IMR-90 (cell line): ENCODE measurements at regions not wholly inside any gene's neighbourhood (a gene's known extent, or its start where the extent isn't known, plus 50 kb on each side); places are given as distances from the start of the nearest gene placed in this dataset.

Experiments
- ATAC-seq: fragments of 200-7000 bp; cut with Tn5 transposase; 2 replicates; pipeline ENCODE4 v1.9.1; 2020; ENCODE audit warnings: low read depth, mild to moderate bottlenecking, moderate library complexity
- BruUV-seq: library from RNA; stranded (reverse); fragments of 400-500 nt; replicated peaks from 2 replicates; lab custom pipeline; 2021; lab: Mats Ljungman, UMichigan
- CTCF ChIA-PET: fragments of 300-600 bp; formaldehyde crosslinking; extraction: SDS; loops from one replicate; lab custom pipeline; 2021; ENCODE audit warnings: antibody characterized with exemption; lab: Yijun Ruan, JAX
- POLR2A ChIA-PET: fragments of 300-600 bp; sonication (Branson Sonifier 250); formaldehyde crosslinking; loops from one replicate; lab custom pipeline; 2022; ENCODE audit warnings: antibody characterized with exemption; ENCODE audit not compliant: unreplicated experiment; lab: Charles Lee
- DNase-seq: peaks from one replicate; pipeline ENCODE4 v3.0.0; 2013
- H2AFZ ChIP-seq: replicated peaks from 2 replicates; pipeline ENCODE3; 2013; ENCODE audit warnings: low read length, mild to moderate bottlenecking; ENCODE audit not compliant: poor library complexity
- H2AK5ac ChIP-seq: 2 replicates; pipeline ENCODE4 v1.6.1; 2013; ENCODE audit warnings: low read depth, low read length, inconsistent platforms
- H2AK9ac ChIP-seq: replicated peaks from 2 replicates; pipeline ENCODE3; 2013; ENCODE audit warnings: mild to moderate bottlenecking, low read depth, low read length, moderate library complexity; ENCODE audit not compliant: poor library complexity
- H2BK120ac ChIP-seq: 2 replicates; pipeline ENCODE4 v1.6.1; 2013; ENCODE audit warnings: low read depth, low read length, inconsistent platforms
- H2BK15ac ChIP-seq: 3 replicates; pipeline ENCODE4 v1.6.1; 2013; ENCODE audit warnings: low read depth, low read length, inconsistent platforms
- H2BK20ac ChIP-seq: 2 replicates; pipeline ENCODE4 v1.6.1; 2013; ENCODE audit warnings: low read depth, mild to moderate bottlenecking, inconsistent platforms, low read length, moderate library complexity
- H2BK5ac ChIP-seq: 2 replicates; pipeline ENCODE4 v1.6.1; 2013; ENCODE audit warnings: mild to moderate bottlenecking, low read depth, low read length, inconsistent platforms; ENCODE audit not compliant: poor library complexity, severe bottlenecking
- H3K14ac ChIP-seq: replicated peaks from 2 replicates; pipeline ENCODE4 v1.6.1; 2013; ENCODE audit warnings: low read depth, low read length, inconsistent platforms
- H3K18ac ChIP-seq: 2 replicates; pipeline ENCODE4 v1.6.1; 2013; ENCODE audit warnings: low read depth, low read length, control low read depth
- H3K23ac ChIP-seq: 2 replicates; pipeline ENCODE4 v1.6.1; 2013; ENCODE audit warnings: low read depth, low read length, inconsistent platforms
- H3K27ac ChIP-seq: 2 replicates; pipeline ENCODE4 v1.5.1; 2013; ENCODE audit warnings: mild to moderate bottlenecking, control low read depth, low read length; ENCODE audit not compliant: insufficient read depth
- H3K27me3 ChIP-seq: 2 replicates; pipeline ENCODE4 v1.6.1; 2013; ENCODE audit warnings: low read length; ENCODE audit not compliant: control insufficient read depth, insufficient read depth
- H3K36me3 ChIP-seq: 2 replicates; pipeline ENCODE4 v1.6.1; 2013; ENCODE audit warnings: low read length, mixed read lengths; ENCODE audit not compliant: control insufficient read depth, insufficient read depth
- H3K4ac ChIP-seq: 2 replicates; pipeline ENCODE4 v1.6.1; 2013; ENCODE audit warnings: low read depth, low read length, inconsistent platforms
- H3K4me1 ChIP-seq: 2 replicates; pipeline ENCODE4 v1.6.1; 2013; ENCODE audit warnings: low read length, mixed read lengths; ENCODE audit not compliant: control insufficient read depth, insufficient read depth
- H3K4me2 ChIP-seq: 2 replicates; pipeline ENCODE4 v1.6.1; 2013; ENCODE audit warnings: low read depth, mild to moderate bottlenecking, control low read depth, low read length, moderate library complexity
- H3K4me3 ChIP-seq: 2 replicates; pipeline ENCODE4 v1.5.1; 2013; ENCODE audit warnings: low read depth, mild to moderate bottlenecking, control low read depth, low read length, moderate library complexity; ENCODE audit not compliant: insufficient read depth
- H3K56ac ChIP-seq: 2 replicates; pipeline ENCODE4 v1.6.1; 2013; ENCODE audit warnings: low read length, inconsistent platforms; ENCODE audit not compliant: insufficient read depth; ENCODE audit errors: extremely low read depth
- H3K79me1 ChIP-seq, 2 experiments: 2 replicates each; pipeline ENCODE4 v1.6.1; 2013; ENCODE audit warnings: low read length in 2 of 2, inconsistent platforms in 1 of 2, low read depth in 1 of 2
- H3K9ac ChIP-seq: 2 replicates; pipeline ENCODE4 v1.6.1; 2013; ENCODE audit warnings: low read depth, low read length, control low read depth
- H3K9me1 ChIP-seq: 2 replicates; pipeline ENCODE4 v1.6.1; 2013; ENCODE audit warnings: low read length, inconsistent platforms; ENCODE audit not compliant: insufficient read depth
- H3K9me3 ChIP-seq: 2 replicates; pipeline ENCODE4 v1.6.1; 2013; ENCODE audit warnings: low read length; ENCODE audit not compliant: control insufficient read depth, insufficient read depth
- H4K20me1 ChIP-seq: 2 replicates; pipeline ENCODE4 v1.6.1; 2013; ENCODE audit warnings: low read length, inconsistent platforms; ENCODE audit not compliant: insufficient read depth
- H4K5ac ChIP-seq: 2 replicates; pipeline ENCODE4 v1.6.1; 2013; ENCODE audit warnings: mild to moderate bottlenecking, low read depth, low read length, control low read depth
- H4K8ac ChIP-seq, 2 experiments: 2 replicates each; pipeline ENCODE4 v1.6.1; 2013; ENCODE audit warnings: low read depth in 2 of 2, low read length in 2 of 2, control low read depth in 1 of 2, inconsistent platforms in 1 of 2
- H4K91ac ChIP-seq: 2 replicates; pipeline ENCODE4 v1.6.1; 2013; ENCODE audit warnings: low read depth, low read length, inconsistent platforms; ENCODE audit not compliant: insufficient read depth
- CEBPB ChIP-seq: IDR thresholded peaks from 2 replicates; pipeline ENCODE4 v1.6.1; 2012; ENCODE audit warnings: low read depth, low read length, improper control_type of control experiment
- CHD1 ChIP-seq: IDR thresholded peaks from 2 replicates; pipeline ENCODE4 v1.6.1; 2012; ENCODE audit warnings: low read depth, low read length, improper control_type of control experiment
- ELK1 ChIP-seq: fragments of 150-350 bp; IDR thresholded peaks from 2 replicates; pipeline ENCODE4 v1.6.1; 2016; ENCODE audit warnings: low read depth, mild to moderate bottlenecking, low read length, moderate library complexity, borderline replicate concordance
- FOS ChIP-seq: fragments of 150-350 bp; IDR thresholded peaks from 2 replicates; pipeline ENCODE4 v1.6.1; 2016; ENCODE audit warnings: low read depth, low read length
- MAFK ChIP-seq: IDR thresholded peaks from 2 replicates; pipeline ENCODE4 v1.6.1; 2012; ENCODE audit warnings: low read depth, low read length, improper control_type of control experiment
- MAZ ChIP-seq: IDR thresholded peaks from 2 replicates; pipeline ENCODE4 v1.6.1; 2012; ENCODE audit warnings: low read depth, mild to moderate bottlenecking, low read length, improper control_type of control experiment, moderate library complexity, borderline replicate concordance
- MXI1 ChIP-seq: IDR thresholded peaks from 2 replicates; pipeline ENCODE4 v1.6.1; 2012; ENCODE audit warnings: low read depth, mild to moderate bottlenecking, low read length, moderate library complexity, borderline replicate concordance
- RAD21 ChIP-seq: IDR thresholded peaks from 2 replicates; pipeline ENCODE4 v1.6.1; 2012; ENCODE audit warnings: low read length, improper control_type of control experiment
- RCOR1 ChIP-seq: IDR thresholded peaks from 2 replicates; pipeline ENCODE4 v1.6.1; 2012; ENCODE audit warnings: mild to moderate bottlenecking, low read length, improper control_type of control experiment; ENCODE audit not compliant: insufficient replicate concordance
- RFX5 ChIP-seq: IDR thresholded peaks from 2 replicates; pipeline ENCODE4 v1.8.0; 2012; ENCODE audit warnings: low read depth, mild to moderate bottlenecking, low read length, moderate library complexity
- SMC3 ChIP-seq: fragments of 150-350 bp; IDR thresholded peaks from 2 replicates; pipeline ENCODE4 v1.6.1; 2016; ENCODE audit warnings: low read depth, mild to moderate bottlenecking, antibody characterized with exemption, low read length, moderate library complexity
- WGBS, 2 experiments: methylation state at CpG; one replicate each; pipeline versions ENCODE4 v1.1.5 to v1.1.7; 2013; ENCODE audit warnings: missing lambda C conversion rate in 2 of 2; ENCODE audit not compliant: insufficient read length in 1 of 2; ENCODE audit errors: extremely low coverage in 2 of 2; 5-methylcytosine and 5-hydroxymethylcytosine counted together
- dilution Hi-C: fragments of 300-500 bp; cut with HindIII; formaldehyde crosslinking; loops from one replicate; pipeline ENCODE4 v1.14.3; 2018; ENCODE audit warnings: low sequenced_read_pairs; ENCODE audit not compliant: unreplicated experiment
- in situ Hi-C: fragments of 300-500 bp; cut with MboI; formaldehyde crosslinking; loops from 3 replicates; pipeline ENCODE4 v1.14.3; 2019; ENCODE audit warnings: low sequenced_read_pairs, inconsistent platforms, mixed read lengths
- intact Hi-C: fragments of 100-400 bp; cut with micrococcal nuclease; formaldehyde crosslinking; loops from 2 replicates; pipeline ENCODE4 v1.10.0; 2022
- TF ChIP-seq, protein P1 (sequence below): fragments of 150-350 bp; IDR thresholded peaks from 2 replicates; pipeline ENCODE4 v1.6.1; 2017; ENCODE audit warnings: mild to moderate bottlenecking, antibody characterized with exemption, low read length, low read depth
- TF ChIP-seq, protein P2 (sequence below): conservative IDR thresholded peaks from 2 replicates; pipeline ENCODE4 v1.5.1; 2012; ENCODE audit warnings: mild to moderate bottlenecking, low read depth, low read length, improper control_type of control experiment

DNA sequence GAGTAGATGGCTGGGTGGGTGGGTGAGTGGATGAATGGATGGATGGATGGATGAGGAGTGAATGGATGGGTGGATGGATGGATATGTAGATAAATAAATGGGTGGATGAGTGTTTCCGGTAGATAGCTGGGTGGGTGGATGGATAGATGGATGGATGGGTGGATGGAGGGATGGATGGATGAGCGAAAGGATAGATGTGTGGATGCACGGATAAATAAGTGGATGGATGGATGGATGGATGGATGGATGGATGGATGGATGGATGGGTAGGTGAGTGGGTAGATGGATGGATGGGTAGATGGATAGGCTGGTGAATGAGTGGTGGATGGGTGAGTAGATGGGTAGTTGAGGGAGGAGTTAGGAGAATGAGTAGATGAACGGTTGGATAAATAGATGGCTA is 349.3 kb downstream of the MN1 start:
- no peak overlapping the region for H4K8ac ChIP-seq
- no peaks in the 10 kb centered on the region for H4K20me1 ChIP-seq
- dilution Hi-C loops: no loop called here
- H2AK9ac ChIP-seq: no peak overlapping the region
- peaks cover 6% of the 10 kb centered on the region for H3K4me1 ChIP-seq
- no peak overlapping the region for H4K5ac ChIP-seq
- H3K23ac ChIP-seq: no peak overlapping the region
- 88 to 100% methylated on average over 3 of the region's 4 CpGs for WGBS, 2 experiments
- no peak for ATAC-seq
- H3K27me3 ChIP-seq: peaks cover 10% of the 10 kb centered on the region
- H3K4me2 ChIP-seq: no peak overlapping the region
- no peak overlapping the region; the same call in 1 of the 2 replicates for H2AK5ac ChIP-seq
- in situ Hi-C loops: no loop called here
- no peak overlapping the region for H2BK20ac ChIP-seq
- H3K9me1 ChIP-seq: peaks cover 4% of the 10 kb centered on the region
- H3K9me3 ChIP-seq: peaks cover 5% of the 10 kb centered on the region
- no peak overlapping the region for H4K91ac ChIP-seq
- H3K79me1 ChIP-seq: no peaks in the 10 kb centered on the region
- H3K18ac ChIP-seq: no peak overlapping the region
- no TSS peak for BruUV-seq
- intact Hi-C loops: no loop called here
- H3K56ac ChIP-seq: no peak overlapping the region
- ChIA-PET POLR2A (no interaction called here), CTCF (no interaction called here)
- no peak overlapping the region for H2AFZ ChIP-seq
- no peak overlapping the region for H3K4ac ChIP-seq
- DNase-seq: no peak
- no peak overlapping the region for H2BK5ac ChIP-seq
- TF ChIP-seq CEBPB: no peak
- no peak for TF ChIP-seq RCOR1
- TF ChIP-seq MAFK: no peak
- no peak for TF ChIP-seq RFX5
- TF ChIP-seq RAD21: no peak
- TF ChIP-seq, protein P1, sequence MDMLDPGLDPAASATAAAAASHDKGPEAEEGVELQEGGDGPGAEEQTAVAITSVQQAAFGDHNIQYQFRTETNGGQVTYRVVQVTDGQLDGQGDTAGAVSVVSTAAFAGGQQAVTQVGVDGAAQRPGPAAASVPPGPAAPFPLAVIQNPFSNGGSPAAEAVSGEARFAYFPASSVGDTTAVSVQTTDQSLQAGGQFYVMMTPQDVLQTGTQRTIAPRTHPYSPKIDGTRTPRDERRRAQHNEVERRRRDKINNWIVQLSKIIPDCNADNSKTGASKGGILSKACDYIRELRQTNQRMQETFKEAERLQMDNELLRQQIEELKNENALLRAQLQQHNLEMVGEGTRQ: no peak
- no peak for TF ChIP-seq SMC3
- no peak for TF ChIP-seq MAZ
- TF ChIP-seq CHD1: no peak
- no peak for TF ChIP-seq FOS
- no peak for TF ChIP-seq MXI1
- no peak for TF ChIP-seq ELK1
- TF ChIP-seq, protein P2, sequence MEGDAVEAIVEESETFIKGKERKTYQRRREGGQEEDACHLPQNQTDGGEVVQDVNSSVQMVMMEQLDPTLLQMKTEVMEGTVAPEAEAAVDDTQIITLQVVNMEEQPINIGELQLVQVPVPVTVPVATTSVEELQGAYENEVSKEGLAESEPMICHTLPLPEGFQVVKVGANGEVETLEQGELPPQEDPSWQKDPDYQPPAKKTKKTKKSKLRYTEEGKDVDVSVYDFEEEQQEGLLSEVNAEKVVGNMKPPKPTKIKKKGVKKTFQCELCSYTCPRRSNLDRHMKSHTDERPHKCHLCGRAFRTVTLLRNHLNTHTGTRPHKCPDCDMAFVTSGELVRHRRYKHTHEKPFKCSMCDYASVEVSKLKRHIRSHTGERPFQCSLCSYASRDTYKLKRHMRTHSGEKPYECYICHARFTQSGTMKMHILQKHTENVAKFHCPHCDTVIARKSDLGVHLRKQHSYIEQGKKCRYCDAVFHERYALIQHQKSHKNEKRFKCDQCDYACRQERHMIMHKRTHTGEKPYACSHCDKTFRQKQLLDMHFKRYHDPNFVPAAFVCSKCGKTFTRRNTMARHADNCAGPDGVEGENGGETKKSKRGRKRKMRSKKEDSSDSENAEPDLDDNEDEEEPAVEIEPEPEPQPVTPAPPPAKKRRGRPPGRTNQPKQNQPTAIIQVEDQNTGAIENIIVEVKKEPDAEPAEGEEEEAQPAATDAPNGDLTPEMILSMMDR: no peak
- no peak overlapping the region for H2BK15ac ChIP-seq
- no peaks in the 10 kb centered on the region for H3K36me3 ChIP-seq
- no peak overlapping the region for H3K4me3 ChIP-seq
- no peak overlapping the region for H3K27ac ChIP-seq
- H3K14ac ChIP-seq: no peak overlapping the region
- H2BK120ac ChIP-seq: no peak overlapping the region
- H3K9ac ChIP-seq: no peak overlapping the region
